Endothelial cell of umbilical vein (primary cell): ENCODE measurements at regions not wholly inside any gene's neighbourhood (a gene's known extent, or its start where the extent isn't known, plus 50 kb on each side); places are given as distances from the start of the nearest gene placed in this dataset.

Experiments
- GATA2 ChIP-seq: IDR thresholded peaks from 2 replicates; pipeline ENCODE4 v1.7.0; 2011; ENCODE audit warnings: low read depth, mild to moderate bottlenecking, moderate library complexity, mixed read lengths, low read length; ENCODE audit not compliant: insufficient read length, insufficient read depth
- MYC ChIP-seq: IDR thresholded peaks from one replicate; pipeline ENCODE4 v1.6.1; 2011; ENCODE audit warnings: mild to moderate bottlenecking, low read depth, low read length
- TF ChIP-seq, protein P1 (sequence below), 2 donors: IDR thresholded peaks; 1 replicate in 1 of 2; 2 replicates in 1 of 2; pipeline ENCODE4 v1.5.1; 2011; ENCODE audit warnings: low read length in 2 of 2, mild to moderate bottlenecking in 2 of 2, moderate library complexity in 2 of 2, control low read depth in 1 of 2, inconsistent platforms in 1 of 2, low read depth in 1 of 2; ENCODE audit not compliant: insufficient read depth in 1 of 2; ENCODE audit errors: extremely low read depth in 1 of 2

DNA sequence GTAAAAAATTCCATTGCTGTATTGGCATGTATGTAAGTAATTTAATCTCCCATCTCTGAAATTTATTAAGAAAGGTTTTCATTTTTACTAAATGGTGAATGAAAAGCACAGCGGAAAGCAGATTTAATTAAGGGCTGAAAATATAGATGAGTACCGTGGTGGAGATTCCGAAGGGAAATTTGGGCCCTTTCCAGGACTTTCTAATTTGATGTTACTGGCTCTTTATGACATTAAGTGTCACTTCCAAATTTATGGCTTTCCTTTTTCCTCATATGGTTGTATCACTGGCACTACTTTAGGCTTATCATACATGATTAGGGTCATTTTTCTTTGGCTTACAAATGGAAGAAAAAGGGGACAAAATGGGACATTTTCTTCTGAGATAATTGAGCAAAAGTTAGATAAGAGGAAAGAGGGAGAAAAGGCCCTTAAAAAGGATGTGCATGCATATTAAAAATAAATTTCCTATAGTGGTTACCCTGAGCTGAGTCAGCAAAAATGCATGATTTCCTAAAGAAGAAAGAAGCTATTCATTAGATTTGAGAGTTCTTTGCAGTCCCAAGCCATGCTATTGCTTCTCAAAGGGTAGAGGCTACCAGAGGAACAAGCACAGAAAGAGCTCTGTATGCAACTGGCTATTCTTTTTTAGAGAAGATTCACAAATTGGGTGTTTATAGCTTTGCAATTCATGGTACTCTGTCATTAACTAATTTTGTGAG, 74.9 kb upstream of the CNIH3 start:
- TF ChIP-seq, protein P1, sequence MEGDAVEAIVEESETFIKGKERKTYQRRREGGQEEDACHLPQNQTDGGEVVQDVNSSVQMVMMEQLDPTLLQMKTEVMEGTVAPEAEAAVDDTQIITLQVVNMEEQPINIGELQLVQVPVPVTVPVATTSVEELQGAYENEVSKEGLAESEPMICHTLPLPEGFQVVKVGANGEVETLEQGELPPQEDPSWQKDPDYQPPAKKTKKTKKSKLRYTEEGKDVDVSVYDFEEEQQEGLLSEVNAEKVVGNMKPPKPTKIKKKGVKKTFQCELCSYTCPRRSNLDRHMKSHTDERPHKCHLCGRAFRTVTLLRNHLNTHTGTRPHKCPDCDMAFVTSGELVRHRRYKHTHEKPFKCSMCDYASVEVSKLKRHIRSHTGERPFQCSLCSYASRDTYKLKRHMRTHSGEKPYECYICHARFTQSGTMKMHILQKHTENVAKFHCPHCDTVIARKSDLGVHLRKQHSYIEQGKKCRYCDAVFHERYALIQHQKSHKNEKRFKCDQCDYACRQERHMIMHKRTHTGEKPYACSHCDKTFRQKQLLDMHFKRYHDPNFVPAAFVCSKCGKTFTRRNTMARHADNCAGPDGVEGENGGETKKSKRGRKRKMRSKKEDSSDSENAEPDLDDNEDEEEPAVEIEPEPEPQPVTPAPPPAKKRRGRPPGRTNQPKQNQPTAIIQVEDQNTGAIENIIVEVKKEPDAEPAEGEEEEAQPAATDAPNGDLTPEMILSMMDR (IDR thresholded peaks at IDR 0.05; ENCODE audit: extremely low read depth in 1 of 2, insufficient read depth in 1 of 2, low read depth in 1 of 2, low read length in 2 of 2): no peak
- no peak for TF ChIP-seq MYC
- no peak for TF ChIP-seq GATA2
